Fibroblast of mammary gland (primary cell): ENCODE measurements at regions not wholly inside any gene's neighbourhood (a gene's known extent, or its start where the extent isn't known, plus 50 kb on each side); places are given as distances from the start of the nearest gene placed in this dataset.

Experiments
- DNase-seq: peaks from one replicate; pipeline ENCODE4 v3.0.0-alpha.2; 2010; ENCODE audit warnings: low read depth
- H3K4me3 ChIP-seq: 2 replicates; pipeline ENCODE4 v1.5.1; 2011; ENCODE audit warnings: low read depth, mild to moderate bottlenecking, low read length, moderate library complexity; ENCODE audit not compliant: control insufficient read depth
- CTCF ChIP-seq: conservative IDR thresholded peaks from 2 replicates; pipeline ENCODE4 v1.5.1; 2011; ENCODE audit warnings: low read depth, low read length, inconsistent platforms; ENCODE audit not compliant: control insufficient read depth, insufficient read depth

GRCh38 chr21:24197132-24197643 lies 1410.1 kb downstream of the MRPL39 start:
- no peak overlapping the region for H3K4me3 ChIP-seq
- TF ChIP-seq CTCF = no peak
- DNase-seq = no peak

- no peak for TF ChIP-seq CTCF
- DNase-seq = peak; percentile 0
- H3K4me3 ChIP-seq = no peak overlapping the region
Observed at GRCh38 chr21:24188506-24188905, 1418.8 kb downstream of the MRPL39 start.

- DNase-seq = no peak
- no peak overlapping the region for H3K4me3 ChIP-seq
Observed at GRCh38 chr21:24183077-24183476, 1424.2 kb downstream of the MRPL39 start.

GRCh38 chr21:24179110-24179509 lies 1428.2 kb downstream of the MRPL39 start:
- no peak for TF ChIP-seq CTCF
- no peak for DNase-seq
- no peak overlapping the region for H3K4me3 ChIP-seq

More at GRCh38 chr21:24183077-24183476, 1424.2 kb downstream of the MRPL39 start:
- no peak for TF ChIP-seq CTCF

GRCh38 chr21:24175106-24175505 lies 1432.2 kb downstream of the MRPL39 start:
- no peak overlapping the region for H3K4me3 ChIP-seq
- TF ChIP-seq CTCF = no peak
- no peak for DNase-seq

GRCh38 chr21:24171736-24172135 lies 1435.5 kb downstream of the MRPL39 start:
- no peak for TF ChIP-seq CTCF
- H3K4me3 ChIP-seq = no peak overlapping the region
- DNase-seq = no peak

GRCh38 chr21:24163539-24163938 lies 1443.7 kb downstream of the MRPL39 start:
- H3K4me3 ChIP-seq = no peak overlapping the region
- no peak for TF ChIP-seq CTCF
- no peak for DNase-seq
